ENCODE measurements at regions not wholly inside any gene's neighbourhood (a gene's known extent, or its start where the extent isn't known, plus 50 kb on each side); places are given as distances from the start of the nearest gene placed in this dataset.

GRCh38 chr18:1917569-1917968 is 653.7 kb downstream of the METTL4 start:
- TF ChIP-seq CTCF (conservative IDR thresholded peaks at IDR 0.05; ENCODE audit: low read depth, low read length) = no peak
- H3K4me3 ChIP-seq (ENCODE audit: low read length) = no peak overlapping the region
- no peak for DNase-seq (ENCODE audit: low read depth)

GRCh38 chr18:1922066-1922465 is 649.2 kb downstream of the METTL4 start:
- no peak overlapping the region for H3K4me3 ChIP-seq (ENCODE audit: low read length)
- no peak for TF ChIP-seq CTCF (conservative IDR thresholded peaks at IDR 0.05; ENCODE audit: low read depth, low read length)
- no peak for DNase-seq (ENCODE audit: low read depth)

DNA sequence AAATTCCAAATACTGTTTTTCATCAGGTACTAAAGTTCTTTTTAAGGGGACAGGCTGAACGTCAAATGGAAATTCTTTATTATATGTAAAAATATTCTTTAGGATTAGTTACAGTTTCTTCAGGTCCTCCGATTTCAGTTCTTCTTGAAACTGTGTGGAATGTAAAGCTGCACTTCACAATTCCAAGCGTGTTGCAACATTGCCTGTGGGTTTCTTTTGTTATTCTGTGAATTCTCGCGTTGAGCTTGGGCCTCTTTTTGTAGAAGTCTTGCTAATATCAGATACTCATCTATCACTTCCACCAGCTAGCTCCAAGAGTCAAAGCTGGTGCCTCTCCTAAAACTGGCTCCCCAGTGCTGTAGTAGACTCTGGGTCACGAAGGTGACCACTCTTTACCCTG is 642.6 kb downstream of the METTL4 start:
- no peak for DNase-seq (ENCODE audit: low read depth)
- no peak for TF ChIP-seq CTCF (conservative IDR thresholded peaks at IDR 0.05; ENCODE audit: low read depth, low read length)
- H3K4me3 ChIP-seq (ENCODE audit: low read length) = no peak overlapping the region

GRCh38 chr18:1929720-1930119 is 641.6 kb downstream of the METTL4 start:
- no peak overlapping the region for H3K4me3 ChIP-seq (ENCODE audit: low read length)
- no peak for TF ChIP-seq CTCF (conservative IDR thresholded peaks at IDR 0.05; ENCODE audit: low read depth, low read length)

GRCh38 chr18:1930291-1931270 is 640.7 kb downstream of the METTL4 start:
- TF ChIP-seq CTCF (conservative IDR thresholded peaks at IDR 0.05; ENCODE audit: low read depth, low read length) = no peak
- no peak overlapping the region for H3K4me3 ChIP-seq (ENCODE audit: low read length)
- no peak for DNase-seq (ENCODE audit: low read depth)

More at GRCh38 chr18:1929720-1930119, 641.6 kb downstream of the METTL4 start:
- DNase-seq (ENCODE audit: low read depth) = no peak

GRCh38 chr18:1952486-1952885 is 618.8 kb downstream of the METTL4 start:
- DNase-seq (ENCODE audit: low read depth) = no peak
- no peak overlapping the region for H3K4me3 ChIP-seq (ENCODE audit: low read length)
- no peak for TF ChIP-seq CTCF (conservative IDR thresholded peaks at IDR 0.05; ENCODE audit: low read depth, low read length)

All from retinal pigment epithelial cell (primary cell).